H9 (cell line): ENCODE measurements at regions not wholly inside any gene's neighbourhood (a gene's known extent, or its start where the extent isn't known, plus 50 kb on each side); places are given as distances from the start of the nearest gene placed in this dataset.

Source experiments
- DNase-seq: peaks from one replicate; pipeline ENCODE4 v3.0.0-alpha.2; 2017
- H2AFZ ChIP-seq: one replicate; pipeline ENCODE4 v1.6.1; 2013; ENCODE audit warnings: mild to moderate bottlenecking, low read length, control low read depth, moderate library complexity
- H2AK5ac ChIP-seq: 2 replicates; pipeline ENCODE4 v1.6.1; 2013; ENCODE audit warnings: low read length, control low read depth, mixed read lengths; ENCODE audit not compliant: insufficient read length
- H2BK120ac ChIP-seq: one replicate; pipeline ENCODE4 v1.6.1; 2013; ENCODE audit warnings: low read depth, mild to moderate bottlenecking, low read length, control low read depth, inconsistent platforms; ENCODE audit not compliant: poor library complexity, severe bottlenecking
- H2BK12ac ChIP-seq: 2 replicates; pipeline ENCODE4 v1.6.1; 2013; ENCODE audit warnings: low read length, control low read depth, mixed read lengths, low read depth; ENCODE audit not compliant: insufficient read length
- H2BK15ac ChIP-seq: 2 replicates; pipeline ENCODE4 v1.6.1; 2013; ENCODE audit warnings: low read depth, low read length, control low read depth
- H2BK20ac ChIP-seq: one replicate; pipeline ENCODE4 v1.6.1; 2013; ENCODE audit warnings: low read depth, mild to moderate bottlenecking, low read length, control low read depth, inconsistent platforms; ENCODE audit not compliant: poor library complexity, severe bottlenecking
- H2BK5ac ChIP-seq: 2 replicates; pipeline ENCODE4 v1.6.1; 2013; ENCODE audit warnings: low read length, control low read depth, mixed read lengths; ENCODE audit not compliant: insufficient read length
- H3K14ac ChIP-seq: 2 replicates; pipeline ENCODE4 v1.6.1; 2013; ENCODE audit warnings: low read length, control low read depth; ENCODE audit not compliant: insufficient read depth
- H3K18ac ChIP-seq: 2 replicates; pipeline ENCODE4 v1.6.1; 2013; ENCODE audit warnings: low read depth, mild to moderate bottlenecking, mixed read lengths, low read length, control low read depth; ENCODE audit not compliant: insufficient read length
- H3K23ac ChIP-seq: 2 replicates; pipeline ENCODE4 v1.6.1; 2013; ENCODE audit warnings: low read length, control low read depth, mixed read lengths, low read depth; ENCODE audit not compliant: insufficient read length
- H3K23me2 ChIP-seq: 2 replicates; pipeline ENCODE4 v1.6.1; 2013; ENCODE audit warnings: low read depth, mild to moderate bottlenecking, mixed read lengths, low read length, control low read depth; ENCODE audit not compliant: insufficient read length, poor library complexity, severe bottlenecking
- H3K27ac ChIP-seq: 2 replicates; pipeline ENCODE4 v1.5.1; 2013; ENCODE audit warnings: low read length, control low read depth, mixed read lengths, low read depth; ENCODE audit not compliant: insufficient read length
- H3K27me3 ChIP-seq: 2 replicates; pipeline ENCODE4 v1.6.1; 2013; ENCODE audit warnings: low read length, control low read depth, inconsistent platforms; ENCODE audit not compliant: insufficient read depth
- H3K4ac ChIP-seq: 2 replicates; pipeline ENCODE4 v1.6.1; 2013; ENCODE audit warnings: low read depth, mild to moderate bottlenecking, control low read depth, inconsistent platforms, low read length, moderate library complexity
- H3K4me1 ChIP-seq: 2 replicates; pipeline ENCODE4 v1.6.1; 2013; ENCODE audit warnings: low read length, control low read depth, inconsistent platforms; ENCODE audit not compliant: insufficient read depth
- H3K4me2 ChIP-seq: 2 replicates; pipeline ENCODE4 v1.6.1; 2013; ENCODE audit warnings: low read length, control low read depth, mixed read lengths; ENCODE audit not compliant: insufficient read length, insufficient read depth
- H3K56ac ChIP-seq: 2 replicates; pipeline ENCODE4 v1.6.1; 2013; ENCODE audit warnings: low read depth, mild to moderate bottlenecking, mixed read lengths, low read length, control low read depth; ENCODE audit not compliant: insufficient read length
- H3K79me1 ChIP-seq: 2 replicates; pipeline ENCODE4 v1.6.1; 2013; ENCODE audit warnings: low read depth, mild to moderate bottlenecking, moderate library complexity, low read length, control low read depth, inconsistent platforms; ENCODE audit not compliant: insufficient read depth, poor library complexity, severe bottlenecking
- H3K79me2 ChIP-seq: 2 replicates; pipeline ENCODE4 v1.6.1; 2013; ENCODE audit warnings: low read length, control low read depth, inconsistent platforms; ENCODE audit not compliant: insufficient read depth
- H3K9ac ChIP-seq: 2 replicates; pipeline ENCODE4 v1.6.1; 2013; ENCODE audit warnings: low read length, control low read depth, mixed read lengths; ENCODE audit not compliant: insufficient read length; ENCODE audit errors: extremely low read depth
- H3K9me3 ChIP-seq: one replicate; pipeline ENCODE4 v1.6.1; 2013; ENCODE audit warnings: low read depth, low read length, inconsistent platforms; ENCODE audit not compliant: control insufficient read depth
- H3T11ph ChIP-seq: one replicate; pipeline ENCODE4 v1.6.1; 2013; ENCODE audit warnings: mild to moderate bottlenecking, low read length, control low read depth, inconsistent platforms
- H4K20me1 ChIP-seq: one replicate; pipeline ENCODE4 v1.6.1; 2013; ENCODE audit not compliant: control insufficient read depth, insufficient read length, insufficient read depth
- H4K5ac ChIP-seq: 2 replicates; pipeline ENCODE4 v1.6.1; 2013; ENCODE audit warnings: low read depth, mild to moderate bottlenecking, mixed read lengths, low read length, control low read depth; ENCODE audit not compliant: insufficient read length
- H4K8ac ChIP-seq: replicated peaks from 2 replicates; pipeline ENCODE4 v1.6.1; 2013; ENCODE audit warnings: low read length, control low read depth, mixed read lengths, low read depth; ENCODE audit not compliant: insufficient read length
- H4K91ac ChIP-seq: 2 replicates; pipeline ENCODE4 v1.6.1; 2013; ENCODE audit warnings: low read depth, mild to moderate bottlenecking, moderate library complexity, mixed read lengths, low read length, control low read depth; ENCODE audit not compliant: insufficient read length
- H3K27ac Mint-ChIP-seq, 3 experiments: 2 replicates in 2 of 3; 3 replicates in 1 of 3; pipeline ENCODE4 v1.8.0; 2020 to 2021; ENCODE audit warnings: mixed read lengths in 3 of 3, mild to moderate bottlenecking in 1 of 3, moderate library complexity in 1 of 3
- H3K27me3 Mint-ChIP-seq: 2 replicates; pipeline ENCODE4 v1.8.0; 2021; ENCODE audit warnings: low read depth, mild to moderate bottlenecking, moderate library complexity, mixed read lengths
- H3K36me3 Mint-ChIP-seq, 3 experiments: 2 replicates in 2 of 3; 3 replicates in 1 of 3; pipeline ENCODE4 v1.8.0; 2020 to 2021; ENCODE audit warnings: low read depth in 3 of 3, mixed read lengths in 3 of 3; ENCODE audit not compliant: insufficient read depth in 1 of 3
- H3K4me1 Mint-ChIP-seq, 2 experiments: 2 replicates each; pipeline ENCODE4 v1.8.0; 2020; ENCODE audit warnings: mixed read lengths in 2 of 2
- H3K4me3 Mint-ChIP-seq, 2 experiments: 2 replicates in 1 of 2; 3 replicates in 1 of 2; pipeline ENCODE4 v1.8.0; 2020 to 2021; ENCODE audit warnings: mild to moderate bottlenecking in 2 of 2, mixed read lengths in 2 of 2, moderate library complexity in 1 of 2
- H3K9me3 Mint-ChIP-seq, 2 experiments: 2 replicates in 1 of 2; 3 replicates in 1 of 2; pipeline ENCODE4 v1.8.0; 2020; ENCODE audit warnings: mild to moderate bottlenecking in 2 of 2, mixed read lengths in 2 of 2, moderate library complexity in 1 of 2
- WGBS: extraction: QIAGEN DNeasy Blood & Tissue Kit; methylation state at CpG from one replicate; pipeline ENCODE4 v1.1.7; 2013; ENCODE audit warnings: missing lambda C conversion rate, low lambda C conversion rate, mixed read lengths; ENCODE audit not compliant: insufficient read length; ENCODE audit errors: extremely low coverage; 5-methylcytosine and 5-hydroxymethylcytosine counted together
- TF ChIP-seq, protein P1 (sequence below): fragments of 200-600 bp; sonication (generic); conservative IDR thresholded peaks from 3 replicates; pipeline ENCODE4 v1.8.0; 2021; ENCODE audit warnings: antibody characterized with exemption, mild to moderate bottlenecking

DNA sequence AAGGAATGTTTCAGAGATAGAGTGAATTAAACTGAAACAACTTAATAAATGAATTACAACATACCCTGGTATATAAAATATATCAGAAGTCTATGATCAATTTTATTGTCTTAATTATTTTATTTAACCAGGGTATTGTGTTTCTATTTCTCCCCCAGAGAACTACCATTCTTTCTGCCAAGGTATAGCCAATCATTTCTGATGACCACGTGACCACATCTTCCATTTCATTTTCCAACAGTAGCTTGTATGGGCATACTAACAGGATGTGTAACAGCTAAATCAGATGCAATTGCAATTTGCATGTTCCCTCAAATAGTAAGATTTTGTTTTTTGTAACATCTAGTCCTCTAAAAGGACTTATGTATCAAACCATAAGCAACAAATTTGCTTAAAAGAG is 123.9 kb upstream of the COL1A2 start:
- no peak overlapping the region for H3K9ac ChIP-seq
- no CpG with 5 or more reads among the region's 1 CpG for WGBS

More for the DNA sequence above, 123.9 kb upstream of the COL1A2 start:
- H3K9me3 ChIP-seq = no peaks in the 10 kb centered on the region
- no peak overlapping the region for H3K4ac ChIP-seq
- no peak overlapping the region for H3K27ac Mint-ChIP-seq
- H2BK15ac ChIP-seq = no peak overlapping the region
- no peak overlapping the region for H2AFZ ChIP-seq
- no peaks in the 10 kb centered on the region; a peak in 2 of 5 replicates for H3K9me3 Mint-ChIP-seq
- no peaks in the 10 kb centered on the region for H3K27me3 ChIP-seq
- H3K4me1 Mint-ChIP-seq = peaks cover 5 to 6% of the 10 kb centered on the region in 2 experiments; a peak in 2 of 4 replicates
- H2BK12ac ChIP-seq = no peak overlapping the region
- no peak overlapping the region for H3T11ph ChIP-seq
- H3K14ac ChIP-seq = no peak overlapping the region
- H3K56ac ChIP-seq = no peak overlapping the region
- no peaks in the 10 kb centered on the region for H3K79me2 ChIP-seq
- no peak for DNase-seq
- no peaks in the 10 kb centered on the region for H3K36me3 Mint-ChIP-seq
- H3K27ac ChIP-seq = no peak overlapping the region
- no peaks in the 10 kb centered on the region for H3K4me1 ChIP-seq
- H3K18ac ChIP-seq = no peak overlapping the region
- no peak overlapping the region for H4K5ac ChIP-seq
- H2AK5ac ChIP-seq = no peak overlapping the region
- no peak overlapping the region for H3K4me3 Mint-ChIP-seq
- H3K23me2 ChIP-seq = no peaks in the 10 kb centered on the region
- no peak overlapping the region for H3K23ac ChIP-seq
- peaks cover 4% of the 10 kb centered on the region for H3K27me3 Mint-ChIP-seq
- no peak overlapping the region for H4K91ac ChIP-seq
- H2BK5ac ChIP-seq = no peak overlapping the region
- no peak overlapping the region for H2BK20ac ChIP-seq
- TF ChIP-seq, protein P1, sequence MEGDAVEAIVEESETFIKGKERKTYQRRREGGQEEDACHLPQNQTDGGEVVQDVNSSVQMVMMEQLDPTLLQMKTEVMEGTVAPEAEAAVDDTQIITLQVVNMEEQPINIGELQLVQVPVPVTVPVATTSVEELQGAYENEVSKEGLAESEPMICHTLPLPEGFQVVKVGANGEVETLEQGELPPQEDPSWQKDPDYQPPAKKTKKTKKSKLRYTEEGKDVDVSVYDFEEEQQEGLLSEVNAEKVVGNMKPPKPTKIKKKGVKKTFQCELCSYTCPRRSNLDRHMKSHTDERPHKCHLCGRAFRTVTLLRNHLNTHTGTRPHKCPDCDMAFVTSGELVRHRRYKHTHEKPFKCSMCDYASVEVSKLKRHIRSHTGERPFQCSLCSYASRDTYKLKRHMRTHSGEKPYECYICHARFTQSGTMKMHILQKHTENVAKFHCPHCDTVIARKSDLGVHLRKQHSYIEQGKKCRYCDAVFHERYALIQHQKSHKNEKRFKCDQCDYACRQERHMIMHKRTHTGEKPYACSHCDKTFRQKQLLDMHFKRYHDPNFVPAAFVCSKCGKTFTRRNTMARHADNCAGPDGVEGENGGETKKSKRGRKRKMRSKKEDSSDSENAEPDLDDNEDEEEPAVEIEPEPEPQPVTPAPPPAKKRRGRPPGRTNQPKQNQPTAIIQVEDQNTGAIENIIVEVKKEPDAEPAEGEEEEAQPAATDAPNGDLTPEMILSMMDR = no peak
- no peaks in the 10 kb centered on the region for H3K79me1 ChIP-seq
- no peak overlapping the region for H3K4me2 ChIP-seq
- H4K8ac ChIP-seq = no peak overlapping the region
- H4K20me1 ChIP-seq = no peaks in the 10 kb centered on the region
- H2BK120ac ChIP-seq = no peak overlapping the region
